ENCODE measurements at regions not wholly inside any gene's neighbourhood (a gene's known extent, or its start where the extent isn't known, plus 50 kb on each side); places are given as distances from the start of the nearest gene placed in this dataset.

DNA sequence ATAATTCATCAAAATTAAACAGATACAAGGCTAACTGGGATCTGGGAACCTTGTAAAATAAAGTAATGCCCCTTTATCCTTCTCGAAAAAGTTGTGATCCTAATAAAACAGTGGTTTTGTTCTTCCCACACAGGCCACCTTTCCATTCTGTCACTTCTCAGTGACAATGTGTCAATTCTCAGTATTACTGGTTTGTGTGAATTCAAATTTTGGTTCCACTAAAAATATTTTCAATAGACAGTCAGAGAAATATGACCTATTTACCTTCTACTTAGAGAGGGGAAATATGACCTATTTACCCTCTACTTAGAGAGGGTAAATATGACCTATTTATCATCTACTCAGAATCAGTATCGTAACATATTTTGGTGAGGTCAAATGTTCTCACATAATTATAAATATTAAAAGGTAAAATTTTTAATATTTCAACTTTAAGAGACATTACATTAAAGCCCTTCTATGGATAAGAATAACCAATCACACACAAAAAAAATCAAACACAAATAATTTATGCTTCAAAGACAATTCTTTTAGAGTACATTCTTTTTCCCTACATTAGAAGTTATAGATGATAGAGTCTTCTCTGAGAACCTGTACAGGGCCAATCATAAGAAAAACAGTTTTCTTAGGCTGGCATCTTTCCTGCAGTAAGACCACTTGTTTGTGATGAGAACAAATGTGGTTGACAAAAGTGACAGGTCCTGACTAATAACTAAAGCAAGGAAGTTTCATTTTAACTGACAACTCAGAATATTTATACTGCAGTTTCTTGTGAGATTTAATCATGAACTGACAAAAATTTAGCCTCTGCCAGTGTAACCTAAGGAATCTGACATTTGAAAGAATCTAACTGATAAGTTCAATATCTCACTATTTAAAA, 323.3 kb downstream of the DIPK2A start:
- Histone ChIP-seq H3T11ph (ENCODE audit: low read length) (no peak overlapping the region), H4K8ac (replicated peaks; ENCODE audit: insufficient read length, low read depth, low read length) (no peak overlapping the region), H3K14ac (ENCODE audit: insufficient read depth, low read length) (no peak overlapping the region), H3K4me1 (ENCODE audit: insufficient read depth, low read length) (no peaks in the 10 kb centered on the region), H3K4ac (ENCODE audit: low read depth, low read length) (no peak overlapping the region), H4K20me1 (ENCODE audit: control insufficient read depth, insufficient read depth, insufficient read length) (no peaks in the 10 kb centered on the region), H2BK15ac (ENCODE audit: low read depth, low read length) (no peak overlapping the region), H3K23me2 (ENCODE audit: insufficient read length, low read depth, low read length, poor library complexity, severe bottlenecking) (no peaks in the 10 kb centered on the region), H2AK5ac (ENCODE audit: insufficient read length, low read length) (no peak overlapping the region), H3K9me3 (ENCODE audit: control insufficient read depth, low read depth, low read length) (no peaks in the 10 kb centered on the region), H2AFZ (ENCODE audit: low read length) (no peak overlapping the region), H3K23ac (ENCODE audit: insufficient read length, low read depth, low read length) (no peak overlapping the region), H4K5ac (ENCODE audit: insufficient read length, low read depth, low read length) (no peak overlapping the region), H3K27me3 (ENCODE audit: insufficient read depth, low read length) (no peaks in the 10 kb centered on the region), H3K4me2 (ENCODE audit: insufficient read depth, insufficient read length, low read length) (no peak overlapping the region), H2BK12ac (ENCODE audit: insufficient read length, low read depth, low read length) (no peak overlapping the region), H2BK5ac (ENCODE audit: insufficient read length, low read length) (no peak overlapping the region), H3K9ac (ENCODE audit: extremely low read depth, insufficient read length, low read length) (no peak overlapping the region), H4K91ac (ENCODE audit: insufficient read length, low read depth, low read length) (no peak overlapping the region), H3K27ac (ENCODE audit: insufficient read length, low read depth, low read length) (no peak overlapping the region), H3K79me1 (ENCODE audit: insufficient read depth, low read depth, low read length, poor library complexity, severe bottlenecking) (no peaks in the 10 kb centered on the region), H2BK120ac (ENCODE audit: low read depth, low read length, poor library complexity, severe bottlenecking) (no peak overlapping the region), H3K18ac (ENCODE audit: insufficient read length, low read depth, low read length) (no peak overlapping the region), H3K79me2 (ENCODE audit: insufficient read depth, low read length) (no peaks in the 10 kb centered on the region), H2BK20ac (ENCODE audit: low read depth, low read length, poor library complexity, severe bottlenecking) (no peak overlapping the region), H3K56ac (ENCODE audit: insufficient read length, low read depth, low read length) (no peak overlapping the region)
- no peak for TF ChIP-seq CTCF (conservative IDR thresholded peaks at IDR 0.05)
- Mint-ChIP-seq H3K27ac (no peak overlapping the region), H3K9me3 (peaks cover 2 to 3% of the 10 kb centered on the region in 2 experiments; a peak in 2 of 5 replicates), H3K4me1 (peaks cover 0 to 3% of the 10 kb centered on the region in 2 experiments; a peak in 1 of 4 replicates), H3K4me3 (no peak overlapping the region), H3K36me3 (ENCODE audit: insufficient read depth in 1 of 3, low read depth in 3 of 3) (no peaks in the 10 kb centered on the region), H3K27me3 (ENCODE audit: low read depth) (no peaks in the 10 kb centered on the region)
- no CpG with 5 or more reads among the region's 2 CpGs for WGBS (ENCODE audit: extremely low coverage, insufficient read length, low lambda C conversion rate)
- no peak for DNase-seq

Data from H9 (cell line).